HEK293 (cell line): ENCODE measurements at regions not wholly inside any gene's neighbourhood (a gene's known extent, or its start where the extent isn't known, plus 50 kb on each side); places are given as distances from the start of the nearest gene placed in this dataset.

Experiments used
- CTCF ChIA-PET: fragments of 350-600 bp; formaldehyde crosslinking; extraction: SDS; loops from one replicate; lab custom pipeline; 2021; ENCODE audit warnings: antibody characterized with exemption; lab: Yijun Ruan, JAX
- POLR2A ChIA-PET: fragments of 300-600 bp; formaldehyde crosslinking; extraction: SDS; loops from one replicate; lab custom pipeline; 2020; ENCODE audit warnings: antibody characterized with exemption, inconsistent platforms; lab: Yijun Ruan, JAX
- H3K27ac ChIP-seq: fragments of 200-500 bp; sonication (Bioruptor generic); 2 replicates; pipeline ENCODE4 v1.5.1; 2014; ENCODE audit warnings: low read depth, low read length, control low read depth, inconsistent platforms; ENCODE audit errors: extremely low read depth
- H3K36me3 ChIP-seq, 2 experiments: fragments of 200-500 bp in 1 of 2; sonication (Bioruptor generic) in 1 of 2; 1 replicate in 1 of 2; 2 replicates in 1 of 2; pipeline ENCODE4 v1.5.1; 2014 to 2017; ENCODE audit warnings: inconsistent platforms in 2 of 2, low read length in 2 of 2; ENCODE audit not compliant: control insufficient read depth in 2 of 2, insufficient read depth in 1 of 2
- H3K4me1 ChIP-seq: fragments of 200-500 bp; sonication (Bioruptor generic); 2 replicates; pipeline ENCODE4 v1.5.1; 2014; ENCODE audit warnings: mild to moderate bottlenecking, low read length, inconsistent platforms; ENCODE audit not compliant: control insufficient read depth, insufficient read depth
- H3K4me3 ChIP-seq: 2 replicates; pipeline ENCODE4 v1.5.1; 2011; ENCODE audit warnings: low read depth, mild to moderate bottlenecking, control low read depth, low read length, moderate library complexity
- H3K9me3 ChIP-seq: fragments of 200-500 bp; sonication (Bioruptor generic); 2 replicates; pipeline ENCODE4 v1.5.1; 2014; ENCODE audit warnings: low read depth, low read length, inconsistent platforms; ENCODE audit not compliant: control insufficient read depth, insufficient read depth
- BCL11B ChIP-seq: fragments of 450-650 bp; formaldehyde crosslinking; IDR thresholded peaks from 2 replicates; pipeline ENCODE4 v1.5.1; 2016; ENCODE audit warnings: low read depth, missing biosample characterization, missing genetic modification characterization
- ELK4 ChIP-seq: IDR thresholded peaks from 2 replicates; pipeline ENCODE4 v1.6.1; 2011; ENCODE audit warnings: mild to moderate bottlenecking, low read depth, low read length, borderline replicate concordance
- PRDM10 ChIP-seq: fragments of 450-650 bp; formaldehyde crosslinking; IDR thresholded peaks from 2 replicates; pipeline ENCODE4 v1.5.1; 2016; ENCODE audit warnings: missing biosample characterization, missing genetic modification characterization
- PRDM4 ChIP-seq: fragments of 450-650 bp; formaldehyde crosslinking; IDR thresholded peaks from 2 replicates; pipeline ENCODE4 v1.5.1; 2017; ENCODE audit warnings: missing biosample characterization, missing genetic modification characterization
- SETDB1 ChIP-seq: IDR thresholded peaks from one replicate; pipeline ENCODE4 v1.6.1; 2017; ENCODE audit warnings: mild to moderate bottlenecking, low read length, moderate library complexity, mixed read lengths; ENCODE audit not compliant: insufficient read length
- YY1 ChIP-seq: fragments of 450-650 bp; formaldehyde crosslinking; IDR thresholded peaks from 2 replicates; pipeline ENCODE4 v1.5.1; 2018; ENCODE audit warnings: missing biosample characterization, missing genetic modification characterization
- ZBTB44 ChIP-seq: fragments of 450-650 bp; IDR thresholded peaks from 2 replicates; pipeline ENCODE4 v1.5.1; 2018; ENCODE audit warnings: missing biosample characterization, mild to moderate bottlenecking, missing genetic modification characterization
- ZEB2 ChIP-seq: fragments of 450-650 bp; formaldehyde crosslinking; IDR thresholded peaks from 2 replicates; pipeline ENCODE4 v1.5.1; 2016; ENCODE audit warnings: missing biosample characterization, missing genetic modification characterization
- ZFP37 ChIP-seq: fragments of 450-650 bp; formaldehyde crosslinking; IDR thresholded peaks from 2 replicates; pipeline ENCODE4 v1.5.1; 2016; ENCODE audit warnings: missing biosample characterization, missing genetic modification characterization
- ZNF146 ChIP-seq: fragments of 450-650 bp; formaldehyde crosslinking; IDR thresholded peaks from 2 replicates; pipeline ENCODE4 v1.5.1; 2016; ENCODE audit warnings: missing biosample characterization, missing genetic modification characterization
- ZNF280D ChIP-seq: fragments of 450-650 bp; formaldehyde crosslinking; IDR thresholded peaks from 2 replicates; pipeline ENCODE4 v1.5.1; 2016; ENCODE audit warnings: missing biosample characterization, missing genetic modification characterization
- ZNF398 ChIP-seq: fragments of 450-650 bp; formaldehyde crosslinking; IDR thresholded peaks from 2 replicates; pipeline ENCODE4 v1.5.1; 2017; ENCODE audit warnings: missing biosample characterization, missing genetic modification characterization
- ZNF558 ChIP-seq: fragments of 450-650 bp; formaldehyde crosslinking; IDR thresholded peaks from 2 replicates; pipeline ENCODE4 v1.5.1; 2016; ENCODE audit warnings: missing biosample characterization, missing genetic modification characterization
- ZNF600 ChIP-seq: fragments of 450-650 bp; formaldehyde crosslinking; IDR thresholded peaks from 2 replicates; pipeline ENCODE4 v1.5.1; 2016; ENCODE audit warnings: missing biosample characterization, missing genetic modification characterization
- ZNF692 ChIP-seq: fragments of 450-650 bp; formaldehyde crosslinking; IDR thresholded peaks from 2 replicates; pipeline ENCODE4 v1.5.1; 2016; ENCODE audit warnings: missing biosample characterization, missing genetic modification characterization

GRCh38 chr6:45803071-45803470 lies 212.6 kb downstream of the CLIC5 start:
- no peaks in the 10 kb centered on the region for H3K36me3 ChIP-seq
- no peaks in the 10 kb centered on the region for H3K4me1 ChIP-seq
- no peak overlapping the region for H3K27ac ChIP-seq
- H3K9me3 ChIP-seq: no peaks in the 10 kb centered on the region
- no peak overlapping the region for H3K4me3 ChIP-seq
- TF ChIP-seq ZNF558 (no peak), ZNF280D (tag by site-specific recombination) (no peak), ZNF146 (tag by site-specific recombination) (no peak), ZBTB44 (tag by site-specific recombination) (no peak), ZNF600 (tag by site-specific recombination) (no peak), ZNF398 (tag by site-specific recombination) (no peak), SETDB1 (no peak), ELK4 (no peak), YY1 (no peak), ZFP37 (tag by site-specific recombination) (no peak), PRDM4 (no peak), BCL11B (no peak), PRDM10 (tag by site-specific recombination) (no peak), ZNF692 (tag by site-specific recombination) (no peak), ZEB2 (tag by site-specific recombination) (no peak)
- POLR2A ChIA-PET: no interaction called here
- CTCF ChIA-PET: no interaction called here
